HG02885 (cell line): ENCODE measurements at regions not wholly inside any gene's neighbourhood (a gene's known extent, or its start where the extent isn't known, plus 50 kb on each side); places are given as distances from the start of the nearest gene placed in this dataset.

ENCODE experiments used
- ATAC-seq: cut with Tn5 transposase; IDR thresholded peaks from one replicate; pipeline ENCODE4 v1.9.1; 2021; ENCODE audit warnings: mild to moderate bottlenecking; ENCODE audit not compliant: unreplicated experiment, poor library complexity

DNA sequence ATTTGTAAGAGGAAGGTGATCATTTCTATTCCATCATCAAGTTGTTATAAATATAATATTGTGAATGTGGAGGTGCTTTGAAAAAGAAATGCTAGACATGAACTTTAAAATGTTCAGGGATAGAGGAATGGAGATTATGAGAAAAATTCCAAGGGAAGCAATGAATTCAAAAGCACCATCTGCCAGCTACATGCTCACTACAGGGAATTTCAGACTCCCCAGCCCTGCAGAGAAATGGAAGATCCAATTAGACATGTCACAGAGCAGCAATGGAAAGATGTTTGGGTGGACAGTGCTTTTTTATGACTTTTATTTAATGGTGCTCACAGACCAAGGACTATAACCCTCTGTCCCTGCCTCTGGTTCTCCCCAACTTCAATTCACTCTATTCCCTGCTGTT, 209.7 kb downstream of the ESM1 start:
- ATAC-seq: no peak

DNA sequence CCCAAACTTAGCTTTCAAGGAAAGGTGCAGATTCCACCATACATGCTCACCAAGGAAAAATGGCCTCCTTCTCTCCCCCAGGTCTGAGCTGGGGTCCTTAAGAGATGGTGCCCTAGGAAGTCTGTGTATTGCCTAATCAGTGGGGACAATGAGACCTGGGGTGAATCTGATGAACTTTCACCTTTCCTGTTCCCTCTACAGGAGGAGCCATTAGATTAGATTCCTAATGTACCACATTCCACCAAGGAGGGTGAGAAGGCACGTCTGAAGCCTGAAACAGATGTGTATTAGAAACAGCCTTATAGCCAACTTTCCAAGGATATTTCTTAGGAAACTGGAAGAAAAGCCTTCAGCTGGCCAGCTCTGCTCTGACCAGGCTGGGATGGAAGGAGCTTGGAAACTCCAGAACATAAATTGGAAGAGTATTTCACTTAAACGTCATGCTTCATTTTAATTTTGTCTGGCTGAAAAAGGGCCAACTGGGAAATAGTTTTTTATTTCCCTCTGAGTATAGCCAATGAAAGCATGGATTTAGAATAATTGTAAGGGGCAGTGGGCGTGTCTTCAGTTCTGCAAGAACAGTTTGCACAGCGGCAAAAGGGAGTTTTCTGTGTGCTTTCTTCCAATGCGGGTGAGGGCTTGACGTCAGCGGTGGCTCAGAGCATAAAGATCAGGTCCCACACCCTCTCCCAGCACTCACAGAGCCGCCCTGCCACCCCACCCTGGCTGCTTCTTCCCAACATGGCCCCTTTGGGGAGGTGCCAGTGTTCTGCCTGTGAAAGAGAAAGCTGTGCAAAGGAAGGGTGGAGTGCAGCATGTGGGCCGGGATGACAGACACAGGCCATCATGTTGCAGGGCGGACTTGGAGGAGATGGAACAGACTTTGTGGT, 210.9 kb downstream of the ESM1 start:
- ATAC-seq: no peak

DNA sequence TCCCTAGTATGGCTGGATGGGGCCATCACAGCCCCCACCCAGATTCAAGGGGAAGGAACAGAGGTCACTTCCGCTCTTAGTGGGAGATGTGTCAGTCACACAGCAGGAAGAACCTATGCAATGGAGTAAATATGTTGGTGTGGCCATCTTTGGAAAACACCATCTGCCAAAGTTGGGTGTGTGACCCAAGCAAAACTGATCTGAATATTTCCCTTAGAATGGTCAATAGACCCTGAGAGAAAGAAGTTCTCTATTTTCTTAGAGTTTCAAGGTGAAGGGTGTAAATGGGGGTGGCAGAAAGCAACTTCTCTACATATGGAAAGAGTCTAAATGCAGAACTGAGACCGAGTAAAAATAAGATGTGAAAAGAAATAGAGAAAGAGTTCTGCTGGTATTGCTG, 212.7 kb downstream of the ESM1 start:
- ATAC-seq: peak; percentile 45

DNA sequence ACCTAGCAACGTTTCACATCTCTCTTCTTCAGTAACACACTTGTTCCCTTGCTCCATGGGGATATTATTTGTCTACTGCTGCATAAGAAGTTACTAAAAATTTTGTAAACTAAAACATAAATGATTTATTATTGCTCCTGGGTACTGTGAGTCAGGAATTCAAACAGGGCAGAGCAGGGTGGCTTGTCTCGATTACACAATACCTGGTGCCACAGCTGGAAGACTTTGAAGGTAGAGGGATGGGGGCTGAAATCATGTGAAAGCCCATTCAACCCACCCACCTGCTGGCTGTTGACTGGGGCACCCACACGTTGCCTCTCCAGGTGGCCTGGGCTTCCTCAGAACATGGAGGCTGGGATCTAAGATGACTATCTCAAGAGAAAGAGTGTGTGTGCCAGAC, 213.2 kb downstream of the ESM1 start:
- ATAC-seq: no peak

DNA sequence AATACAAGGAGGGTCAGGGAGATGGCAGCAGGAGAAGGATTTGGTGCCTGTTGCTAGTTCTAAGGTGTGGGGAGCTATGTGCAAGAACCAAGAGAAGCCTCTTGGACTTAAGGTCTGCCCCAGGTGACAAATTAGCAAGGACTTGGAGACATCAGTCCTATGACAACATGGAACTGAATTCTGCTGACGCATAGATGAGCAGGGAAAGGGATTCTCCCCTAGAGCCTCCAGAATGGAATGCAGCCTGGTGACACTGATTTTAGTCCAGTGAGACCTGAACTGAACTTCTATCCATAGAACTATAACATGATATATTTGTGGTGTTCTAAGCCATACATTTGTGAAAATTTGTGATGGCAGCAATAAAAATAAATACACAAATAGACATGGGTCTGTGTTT, 215.6 kb downstream of the ESM1 start:
- no peak for ATAC-seq

DNA sequence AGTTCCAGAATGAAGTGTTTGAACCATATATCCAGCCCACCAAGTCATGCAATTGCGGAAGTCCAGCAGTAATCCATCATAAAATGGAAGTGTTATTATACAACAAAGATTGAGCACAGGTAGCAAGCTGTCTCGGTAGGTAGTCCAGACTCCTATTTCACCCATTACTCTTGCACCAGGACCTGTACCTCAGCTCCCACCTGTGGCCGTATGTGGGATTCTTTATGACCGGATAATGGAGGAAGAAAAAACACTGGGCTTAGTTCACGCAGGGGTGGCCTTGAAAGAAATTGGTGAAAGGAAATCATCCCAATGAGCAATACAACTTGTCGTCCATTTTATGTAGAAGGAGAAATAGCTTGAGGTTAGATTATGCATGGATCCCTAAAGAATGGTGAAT, 216.3 kb downstream of the ESM1 start:
- no peak for ATAC-seq

DNA sequence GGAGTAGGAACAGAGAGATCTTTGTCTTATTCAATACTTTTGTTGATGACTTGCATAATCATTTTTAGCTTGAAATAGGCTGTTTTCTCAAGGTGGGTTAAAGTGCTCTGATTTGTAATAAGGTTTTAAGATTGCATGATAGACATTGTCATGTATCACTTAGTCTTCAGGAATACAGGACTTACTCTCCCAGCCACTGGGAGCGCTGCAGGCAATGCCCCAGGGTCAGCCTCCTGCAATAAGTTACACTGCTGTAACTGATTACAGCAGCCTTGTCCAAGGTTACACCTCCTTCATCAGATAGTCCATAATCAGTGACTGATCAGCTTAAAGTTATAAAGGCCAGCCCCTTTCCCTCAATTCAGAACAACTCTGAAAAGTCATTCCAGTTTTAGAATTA, 218.6 kb downstream of the ESM1 start:
- no peak for ATAC-seq

DNA sequence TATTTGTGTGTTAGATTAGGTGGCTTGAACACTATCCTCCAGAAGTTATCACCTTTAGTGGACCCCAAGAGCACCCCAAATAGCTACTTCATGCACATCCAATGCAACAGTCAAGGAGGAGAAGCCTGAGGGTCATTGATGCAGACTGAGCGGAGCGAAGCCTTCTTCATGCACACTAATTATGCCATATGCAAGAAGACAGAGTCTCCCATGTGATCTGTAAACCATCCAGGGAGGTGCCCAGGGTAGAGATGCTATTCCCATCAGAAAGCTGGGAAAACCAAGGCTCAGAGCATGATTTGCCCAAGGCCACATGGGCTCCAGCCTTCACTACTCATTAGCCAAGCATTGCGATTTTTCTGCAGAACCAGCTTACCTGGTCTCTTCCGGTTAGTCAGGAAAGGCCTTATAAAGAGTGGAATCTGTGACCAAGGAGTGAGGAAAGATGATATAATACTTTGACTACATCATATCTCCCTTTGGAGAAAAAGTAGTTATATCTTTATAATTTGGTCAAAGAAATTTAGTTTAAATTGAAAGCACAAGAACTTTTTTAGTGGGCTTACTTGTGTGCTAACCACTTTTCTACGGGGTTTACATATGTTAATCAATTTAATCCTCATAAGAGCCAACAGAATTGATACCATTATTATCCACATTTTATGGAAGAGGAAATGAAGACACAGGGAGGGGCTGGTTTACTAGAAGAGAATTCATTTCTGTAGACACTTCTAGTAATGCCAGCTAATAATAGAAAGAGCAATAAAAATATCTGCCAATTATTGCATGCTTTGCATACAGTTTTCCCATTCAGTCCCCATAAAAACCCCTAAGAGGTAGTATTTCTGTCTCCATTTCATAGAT, 220.0 kb downstream of the ESM1 start:
- no peak for ATAC-seq

DNA sequence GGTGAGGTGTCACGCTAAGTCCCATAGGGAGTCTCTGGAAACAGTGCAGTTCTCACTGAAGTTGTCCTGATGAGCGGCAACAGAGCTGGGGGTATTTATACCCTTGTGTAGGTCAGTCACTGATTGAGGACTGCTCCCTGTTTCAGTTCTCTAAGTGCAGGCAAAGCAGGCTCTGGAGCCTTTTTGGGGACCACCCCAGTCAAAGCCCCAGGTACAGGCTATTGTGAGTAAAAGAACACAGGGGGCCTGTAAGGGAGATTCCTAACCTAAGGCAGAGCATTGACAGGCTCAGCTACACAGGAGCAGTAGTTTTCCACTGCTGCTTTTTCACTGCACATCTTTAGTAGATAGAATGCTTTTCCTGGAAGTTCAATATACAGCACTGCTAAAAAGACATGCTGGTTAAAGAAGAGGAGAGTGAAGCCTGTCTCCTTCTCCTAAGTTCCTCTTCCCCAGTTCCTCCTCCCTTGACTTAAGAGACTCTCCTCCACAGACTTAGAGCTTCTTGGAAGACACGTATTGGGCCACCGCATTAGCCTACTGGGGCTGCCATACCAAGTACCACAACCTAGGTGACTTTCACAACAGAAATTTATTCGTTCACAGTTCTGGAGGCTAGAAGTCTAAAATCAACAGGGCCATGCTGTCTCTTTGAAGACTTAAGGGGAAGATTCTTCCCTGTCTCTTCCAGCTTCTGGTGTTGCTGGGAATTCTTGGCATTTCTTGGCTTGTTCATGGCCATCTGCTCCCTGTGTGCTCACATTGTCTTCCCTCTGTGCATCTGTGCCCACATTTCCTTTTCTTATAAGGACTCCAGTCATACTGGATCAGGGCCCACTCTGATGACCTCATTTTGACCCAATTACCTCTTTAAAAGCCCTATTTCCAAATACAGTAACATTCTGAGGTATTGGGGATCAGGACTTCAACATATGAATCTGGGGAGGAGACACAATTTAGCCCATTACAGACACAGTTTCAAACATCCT, 221.0 kb downstream of the ESM1 start:
- no peak for ATAC-seq

DNA sequence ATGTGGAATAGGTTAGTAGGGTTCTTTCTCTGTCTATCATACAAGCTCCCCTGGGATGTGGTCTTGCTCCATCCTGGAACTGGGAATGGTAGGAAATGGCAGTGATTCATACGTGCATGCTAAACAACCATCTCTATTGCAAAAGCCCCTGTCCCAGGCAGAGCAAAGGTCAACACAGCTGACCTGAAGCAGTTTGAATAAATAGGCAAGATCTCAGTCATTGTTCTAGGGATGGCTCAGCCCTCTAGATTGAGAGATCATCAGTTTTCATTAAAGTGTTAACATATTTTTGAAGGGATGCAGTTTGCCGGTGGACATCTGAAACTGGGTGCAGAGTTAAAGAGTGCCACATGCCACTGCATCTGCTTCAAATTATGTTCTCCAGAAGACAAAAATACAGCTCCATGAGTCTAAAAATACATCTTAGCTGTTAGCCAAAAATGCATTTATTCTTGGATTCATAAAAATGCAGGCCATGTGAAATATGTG, 224.1 kb downstream of the ESM1 start:
- ATAC-seq: no peak

DNA sequence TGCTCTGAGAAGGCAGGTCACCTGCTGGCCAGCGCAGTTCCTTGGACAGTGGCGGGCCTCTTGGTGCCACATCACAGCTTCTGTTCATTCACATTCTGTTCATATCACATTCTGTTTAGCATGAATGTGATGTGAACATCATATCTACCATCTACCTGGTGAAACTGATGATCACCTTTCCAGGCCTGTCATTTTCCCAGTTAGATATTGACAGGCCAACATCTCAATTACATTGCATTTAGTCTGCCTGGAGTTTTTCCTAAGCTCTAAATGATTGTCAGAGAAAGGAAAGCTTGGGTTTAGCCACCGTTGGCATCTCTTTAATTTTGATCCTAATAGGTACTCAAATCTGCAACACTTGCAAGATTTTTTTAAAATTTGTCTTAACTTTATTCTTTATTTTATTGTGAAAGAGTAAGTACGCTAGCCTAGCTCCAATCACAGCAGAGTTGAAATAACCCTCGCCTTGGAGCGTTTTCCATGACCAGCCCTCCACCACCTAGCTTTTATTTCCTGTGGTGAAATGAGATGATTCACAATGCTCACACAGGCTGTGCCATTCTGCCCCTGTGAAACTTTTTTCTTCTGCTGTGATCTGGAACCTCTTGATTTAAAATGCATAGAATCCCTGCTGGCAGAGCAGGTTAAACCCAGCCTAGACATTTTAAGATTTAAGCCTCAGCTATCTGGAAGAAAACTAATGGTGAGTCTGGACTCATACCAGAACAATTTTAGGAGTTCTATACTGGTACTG, 225.0 kb downstream of the ESM1 start:
- no peak for ATAC-seq

DNA sequence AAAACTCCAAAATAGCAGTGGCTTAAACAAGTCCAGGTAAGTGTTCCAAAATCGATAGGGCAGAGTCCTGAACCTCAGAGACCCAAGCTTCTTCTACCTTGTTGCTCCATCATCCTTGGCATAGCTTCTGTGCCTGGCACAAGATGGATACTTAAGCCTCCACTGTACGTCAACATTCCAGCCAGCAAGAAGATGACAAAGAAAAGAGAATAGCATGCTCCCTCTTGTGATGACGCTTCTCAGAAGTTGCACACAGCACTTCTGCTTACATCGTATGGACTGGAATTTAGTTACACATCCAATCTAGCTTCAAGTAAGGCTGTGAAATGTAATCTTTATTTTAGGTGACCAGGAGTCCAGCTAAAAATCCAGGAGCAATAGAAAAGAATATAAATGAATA, 227.4 kb downstream of the ESM1 start:
- ATAC-seq: no peak

DNA sequence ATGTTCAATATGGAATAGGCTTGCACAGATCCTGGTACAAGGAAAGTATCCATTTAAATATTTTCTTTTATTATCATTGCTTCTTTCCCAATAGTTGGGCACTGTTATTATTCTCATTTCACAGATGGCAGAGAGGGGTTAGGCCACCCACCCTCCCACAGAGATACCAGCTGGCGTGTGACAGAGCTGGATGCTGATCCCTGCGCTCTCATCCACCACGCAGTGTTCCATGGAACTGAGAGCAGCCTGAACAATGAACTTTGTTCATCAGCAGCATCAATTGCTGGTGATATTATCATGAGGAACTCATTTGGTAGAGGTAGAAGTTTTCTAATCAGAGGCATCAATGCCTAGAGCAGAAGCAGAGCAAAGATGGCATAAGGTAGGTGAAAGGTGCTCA, 227.9 kb downstream of the ESM1 start:
- ATAC-seq: no peak

DNA sequence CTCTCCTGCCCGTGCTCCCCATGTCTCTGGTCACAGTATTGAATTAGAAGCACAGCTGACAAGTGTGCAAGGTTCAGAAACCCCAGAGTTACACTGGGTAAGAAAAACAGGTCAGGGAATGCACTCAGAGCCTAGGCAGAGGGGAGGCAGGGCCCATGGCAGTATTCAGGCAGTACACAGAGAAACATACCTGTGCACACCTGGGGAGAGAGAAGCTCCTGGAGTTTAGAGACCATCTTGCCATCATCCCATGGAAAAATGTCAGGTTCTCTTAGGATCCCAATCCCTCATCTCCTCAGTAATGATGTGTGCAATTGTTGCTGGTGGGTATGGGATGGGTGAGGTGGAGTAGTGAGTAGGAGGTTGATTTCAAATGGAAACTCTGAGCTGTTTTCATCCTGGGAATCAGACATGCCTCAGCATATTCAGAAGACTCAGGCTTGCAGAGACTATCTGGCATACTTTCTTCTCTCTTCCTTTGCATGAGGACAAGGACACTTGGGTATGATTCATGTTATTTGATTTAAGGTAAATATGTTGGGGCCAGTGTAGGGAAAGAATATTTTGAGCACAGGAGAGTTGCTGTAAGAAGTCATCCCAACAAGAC, 228.5 kb downstream of the ESM1 start:
- ATAC-seq: no peak

DNA sequence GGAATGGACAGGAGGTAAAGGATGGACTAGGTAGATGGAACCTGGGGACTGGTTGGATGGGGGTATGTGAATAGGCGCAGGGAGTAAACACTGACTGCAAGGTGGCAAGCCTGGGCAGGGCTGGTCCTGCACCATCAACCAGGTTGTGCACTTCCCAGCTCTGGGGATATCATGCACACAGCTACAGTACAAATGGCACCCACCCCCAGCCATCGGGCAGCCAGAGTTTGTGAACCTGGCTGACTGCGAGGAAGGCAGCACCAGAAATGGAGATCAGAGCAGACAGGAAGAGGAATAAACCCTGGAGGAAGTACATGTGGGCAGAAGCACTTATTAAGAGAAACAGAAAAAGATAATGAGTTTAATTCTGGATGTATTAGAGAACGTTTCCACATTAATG, 229.1 kb downstream of the ESM1 start:
- no peak for ATAC-seq

DNA sequence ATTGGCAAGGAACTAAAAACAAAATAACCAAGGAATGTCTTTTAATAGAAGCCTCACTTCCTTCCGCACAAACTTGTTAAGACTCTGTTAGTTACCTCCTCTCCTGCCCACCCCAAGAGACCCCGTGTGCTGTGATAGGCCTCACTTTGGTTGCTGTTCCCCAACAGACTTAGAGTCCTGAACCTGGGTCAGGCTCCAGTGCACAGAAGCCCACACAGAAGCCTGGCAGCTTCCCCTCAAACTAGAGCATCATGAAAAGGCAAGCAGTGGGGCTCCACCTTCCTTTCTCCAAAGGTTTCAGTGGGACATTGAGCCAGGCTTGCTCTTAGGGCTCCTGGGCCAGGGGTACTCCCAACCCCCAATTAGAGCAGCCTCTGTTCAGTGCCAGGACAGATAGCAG, 230.5 kb downstream of the ESM1 start:
- ATAC-seq: no peak

DNA sequence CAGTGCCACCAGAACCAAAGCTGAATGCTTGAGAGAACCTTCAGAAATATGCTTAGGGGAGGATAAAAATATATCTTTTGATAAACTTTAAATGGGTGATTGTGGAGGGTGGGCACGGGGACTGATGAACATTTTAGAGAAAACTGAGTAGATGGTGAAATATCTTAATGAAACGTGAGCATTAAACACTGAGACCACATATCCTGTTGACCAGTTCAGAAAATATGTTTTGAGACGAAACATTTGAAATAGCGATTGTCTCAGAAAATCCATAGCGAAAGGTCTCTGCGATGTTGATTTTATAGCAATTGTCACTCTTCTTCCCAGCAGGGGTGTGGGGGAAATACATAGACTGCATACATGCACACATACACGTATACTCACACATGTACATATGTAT, 231.0 kb downstream of the ESM1 start:
- ATAC-seq: no peak

DNA sequence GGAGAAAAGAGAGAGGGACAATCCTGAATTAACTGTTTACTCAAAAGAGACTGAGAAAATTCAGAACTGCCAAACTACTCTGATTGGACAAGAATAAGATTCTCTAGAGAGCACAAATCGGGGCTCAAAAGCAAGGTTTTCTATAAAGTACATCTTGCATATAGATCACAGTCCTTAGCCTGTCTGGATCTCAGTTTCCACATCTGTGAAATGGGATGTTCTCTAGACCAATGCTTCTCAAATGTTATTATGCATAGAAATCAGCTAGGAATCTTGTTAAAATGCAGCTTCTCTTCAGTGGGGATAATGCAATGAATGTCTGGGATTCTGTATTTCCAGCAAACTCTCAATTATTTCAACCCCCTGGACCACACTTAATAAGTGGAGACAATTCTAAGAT, 231.6 kb downstream of the ESM1 start:
- no peak for ATAC-seq

DNA sequence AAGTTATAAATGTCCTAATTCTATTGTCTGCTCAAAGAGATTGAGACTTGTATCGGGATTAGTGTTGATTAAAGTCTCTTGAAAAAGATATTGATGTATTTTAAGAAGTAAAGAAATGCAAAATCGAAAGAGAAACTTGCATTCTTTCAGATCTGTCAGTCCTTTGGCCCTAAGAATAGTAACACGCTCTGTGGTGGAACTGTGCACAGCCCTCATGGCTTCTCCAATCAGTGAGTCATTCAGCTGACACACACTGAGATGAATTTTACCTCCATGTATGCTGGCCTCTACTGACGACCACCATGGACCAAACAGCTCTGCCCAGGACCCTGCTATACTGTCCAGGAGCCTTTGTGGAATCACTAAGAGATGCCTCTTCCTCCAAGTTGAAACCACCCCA, 232.4 kb downstream of the ESM1 start:
- ATAC-seq: peak; percentile 90
